ENCODE measurements at regions not wholly inside any gene's neighbourhood (a gene's known extent, or its start where the extent isn't known, plus 50 kb on each side); places are given as distances from the start of the nearest gene placed in this dataset.
"Not testable (repeated sequence)": the region's sequence is repeated elsewhere in the genome, so short reads cannot be mapped to it uniquely, and the experiment has no call there.

DNA sequence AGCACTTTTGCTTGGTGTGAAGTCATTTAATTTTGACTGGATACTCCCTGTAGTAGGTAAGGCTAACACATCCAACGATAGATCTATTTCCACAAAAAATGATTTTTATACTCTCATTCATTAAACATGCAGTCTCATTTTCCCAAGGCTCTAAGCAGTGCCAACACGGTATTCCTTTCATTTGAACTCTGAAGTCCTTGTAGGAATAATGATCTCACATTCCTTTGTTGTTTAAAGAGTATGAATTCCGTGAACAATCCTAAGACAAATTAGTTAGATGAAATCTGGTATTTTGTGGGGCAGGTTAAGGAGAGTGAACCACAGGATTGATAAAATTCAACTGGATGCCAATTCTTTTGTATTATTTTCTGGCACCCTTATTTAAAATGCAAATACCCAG, 66.6 kb downstream of the LACC1 start:
- DNase-seq, result no peak
- H3K9me3 ChIP-seq, result no peaks in the 10 kb centered on the region

DNA sequence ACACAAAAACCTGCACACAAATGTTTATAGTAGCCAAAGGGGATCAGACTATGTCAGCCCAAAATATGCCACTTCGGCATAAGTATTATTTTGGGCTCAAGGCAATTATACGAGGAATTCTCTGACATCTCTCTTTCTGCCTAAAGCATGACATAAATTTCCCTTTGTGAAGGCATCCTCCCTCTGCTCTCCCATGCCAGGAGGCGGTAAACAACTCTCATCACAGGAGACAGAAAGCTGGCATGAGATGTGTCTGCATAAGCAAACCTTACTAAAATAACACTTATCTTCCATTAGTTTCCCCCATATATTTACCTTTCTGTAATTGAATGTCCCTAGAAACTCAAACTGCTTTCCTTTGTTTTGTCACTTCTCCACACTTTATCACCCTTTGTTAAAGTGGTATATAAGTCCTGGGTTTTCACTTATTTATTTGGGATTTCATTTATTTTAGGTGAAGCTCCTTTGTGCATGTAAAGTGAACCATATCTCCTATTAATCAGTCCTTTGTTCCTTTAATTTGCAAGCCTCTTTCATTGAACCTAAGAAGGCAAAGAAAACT, 68.3 kb downstream of the LACC1 start:
- Histone ChIP-seq H3K36me3 (no peaks in the 10 kb centered on the region), H3K27me3 (no peaks in the 10 kb centered on the region), H3K27ac (no peak overlapping the region), H3K4me1 (no peaks in the 10 kb centered on the region), H3K4me3 (no peak overlapping the region), H3K9me3 (no peaks in the 10 kb centered on the region)
- WGBS, 2 donors, result 87 to 92% methylated on average over 3 of the region's 3 CpGs
- intact Hi-C loops (cut with DNase I), result no loop called here
- DNase-seq (no peak), ATAC-seq (no peak), FAIRE-seq (no peak)
- TF ChIP-seq, protein P1, sequence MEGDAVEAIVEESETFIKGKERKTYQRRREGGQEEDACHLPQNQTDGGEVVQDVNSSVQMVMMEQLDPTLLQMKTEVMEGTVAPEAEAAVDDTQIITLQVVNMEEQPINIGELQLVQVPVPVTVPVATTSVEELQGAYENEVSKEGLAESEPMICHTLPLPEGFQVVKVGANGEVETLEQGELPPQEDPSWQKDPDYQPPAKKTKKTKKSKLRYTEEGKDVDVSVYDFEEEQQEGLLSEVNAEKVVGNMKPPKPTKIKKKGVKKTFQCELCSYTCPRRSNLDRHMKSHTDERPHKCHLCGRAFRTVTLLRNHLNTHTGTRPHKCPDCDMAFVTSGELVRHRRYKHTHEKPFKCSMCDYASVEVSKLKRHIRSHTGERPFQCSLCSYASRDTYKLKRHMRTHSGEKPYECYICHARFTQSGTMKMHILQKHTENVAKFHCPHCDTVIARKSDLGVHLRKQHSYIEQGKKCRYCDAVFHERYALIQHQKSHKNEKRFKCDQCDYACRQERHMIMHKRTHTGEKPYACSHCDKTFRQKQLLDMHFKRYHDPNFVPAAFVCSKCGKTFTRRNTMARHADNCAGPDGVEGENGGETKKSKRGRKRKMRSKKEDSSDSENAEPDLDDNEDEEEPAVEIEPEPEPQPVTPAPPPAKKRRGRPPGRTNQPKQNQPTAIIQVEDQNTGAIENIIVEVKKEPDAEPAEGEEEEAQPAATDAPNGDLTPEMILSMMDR (IDR thresholded peaks at IDR 0.05), result no peak

More for the DNA sequence above, 66.6 kb downstream of the LACC1 start:
- 40 to 48% methylated on average over 3 of the region's 3 CpGs for WGBS, 2 donors
- no peaks in the 10 kb centered on the region for H3K36me3 ChIP-seq
- intact Hi-C loops (cut with DNase I), result no loop called here
- no peak overlapping the region for H3K4me3 ChIP-seq
- no peak for FAIRE-seq
- no peaks in the 10 kb centered on the region for H3K4me1 ChIP-seq
- ATAC-seq, result no peak
- no peaks in the 10 kb centered on the region for H3K27me3 ChIP-seq
- H3K27ac ChIP-seq, result no peak overlapping the region
- TF ChIP-seq, protein P1 (IDR thresholded peaks at IDR 0.05), result no peak

DNA sequence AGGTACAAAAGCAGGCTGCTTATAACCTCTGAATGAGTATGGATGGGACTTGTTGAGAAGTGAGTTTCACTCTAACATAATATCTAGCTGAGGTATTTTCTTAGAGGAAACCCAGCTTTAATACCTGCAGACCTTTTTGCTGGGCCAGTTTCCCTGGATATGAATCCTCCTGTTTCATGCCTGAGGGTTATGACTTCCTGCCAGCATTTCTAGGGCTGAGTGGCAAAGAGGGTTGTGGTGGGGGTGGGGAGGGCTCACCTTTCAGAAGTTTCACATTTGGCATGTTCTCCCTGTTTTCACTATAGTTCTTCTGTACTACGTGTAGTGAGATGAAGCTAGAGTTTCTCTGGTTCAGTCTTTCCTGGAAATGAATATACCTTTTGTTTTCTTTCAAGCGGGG, 73.7 kb downstream of the LACC1 start:
- ATAC-seq (no peak), FAIRE-seq (no peak), DNase-seq (no peak)
- TF ChIP-seq, protein P1 (IDR thresholded peaks at IDR 0.05), result no peak
- Histone ChIP-seq H3K9me3 (no peaks in the 10 kb centered on the region), H3K27me3 (no peaks in the 10 kb centered on the region), H3K4me3 (no peak overlapping the region), H3K36me3 (no peaks in the 10 kb centered on the region), H3K27ac (no peak overlapping the region), H3K4me1 (no peaks in the 10 kb centered on the region)
- intact Hi-C loops (cut with DNase I), result no loop called here
- WGBS, 2 donors, result 55 to 69% methylated on average over 2 of the region's 2 CpGs

DNA sequence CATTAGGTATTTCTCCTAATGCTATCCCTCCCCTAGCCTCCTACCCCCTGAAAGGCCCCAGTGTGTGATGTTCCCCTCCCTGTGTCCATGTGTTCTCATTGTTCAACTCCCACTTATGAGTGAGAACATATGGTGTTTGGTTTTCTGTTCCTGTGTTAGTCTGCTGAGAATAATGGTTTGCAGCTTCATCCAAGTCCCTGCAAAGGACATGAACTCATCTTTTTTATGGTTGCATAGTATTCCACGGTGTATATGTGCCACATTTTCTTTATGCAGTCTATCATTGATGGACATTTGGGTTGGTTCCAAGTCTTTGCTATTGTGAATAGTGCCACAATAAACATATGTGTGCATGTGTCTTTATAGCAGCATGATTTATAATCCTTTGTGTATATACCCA, 77.3 kb downstream of the LACC1 start:
- DNase-seq; H3K36me3 ChIP-seq; H3K4me3 ChIP-seq; H3K9me3 ChIP-seq; H3K27ac ChIP-seq; intact Hi-C loops (cut with DNase I); FAIRE-seq; H3K27me3 ChIP-seq; H3K4me1 ChIP-seq; ATAC-seq: not testable (repeated sequence)
- 81 to 89% methylated on average over 1 of the region's 1 CpG for WGBS, 2 donors

DNA sequence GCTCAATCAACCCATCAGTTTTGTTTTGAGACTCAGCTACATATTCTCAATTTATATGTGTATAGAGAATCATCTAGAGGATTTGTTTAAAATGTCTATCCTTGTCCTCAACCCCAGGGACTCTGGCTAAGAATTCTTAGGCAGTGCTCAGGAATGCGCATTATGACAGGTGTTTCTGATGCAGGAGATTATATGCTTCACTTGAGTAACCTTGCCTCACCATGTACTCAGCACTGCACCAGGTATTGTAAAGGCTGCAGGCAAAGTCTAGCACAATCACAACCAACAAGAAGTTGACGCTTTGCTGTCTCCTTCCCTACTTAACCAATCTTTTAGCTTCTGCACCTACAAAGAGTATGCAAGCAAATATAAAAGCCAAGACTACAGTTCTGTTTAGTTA, 79.6 kb downstream of the LACC1 start:
- Histone ChIP-seq H3K4me3 (no peak overlapping the region), H3K27me3 (no peaks in the 10 kb centered on the region), H3K27ac (no peak overlapping the region), H3K4me1 (no peaks in the 10 kb centered on the region), H3K9me3 (no peaks in the 10 kb centered on the region), H3K36me3 (no peaks in the 10 kb centered on the region)
- intact Hi-C loops (cut with DNase I), result no loop called here
- 83 to 94% methylated on average over 2 of the region's 2 CpGs for WGBS, 2 donors
- DNase-seq, result no peak
- no peak for ATAC-seq
- no peak for FAIRE-seq
- TF ChIP-seq, protein P1 (IDR thresholded peaks at IDR 0.05), result no peak
